IPS-20b (cell line): ENCODE measurements at regions not wholly inside any gene's neighbourhood (a gene's known extent, or its start where the extent isn't known, plus 50 kb on each side); places are given as distances from the start of the nearest gene placed in this dataset.

Experiments
- H3K27ac ChIP-seq: one replicate; pipeline ENCODE4 v1.5.1; 2013; ENCODE audit warnings: low read length
- H3K27me3 ChIP-seq: 2 replicates; pipeline ENCODE4 v1.6.1; 2013; ENCODE audit warnings: mild to moderate bottlenecking, low read length, inconsistent platforms; ENCODE audit not compliant: insufficient read depth
- H3K36me3 ChIP-seq: 2 replicates; pipeline ENCODE4 v1.6.1; 2013; ENCODE audit warnings: low read depth, mild to moderate bottlenecking, inconsistent platforms, low read length, moderate library complexity; ENCODE audit not compliant: insufficient read depth
- H3K4me1 ChIP-seq: 2 replicates; pipeline ENCODE4 v1.6.1; 2013; ENCODE audit warnings: mild to moderate bottlenecking, control low read depth, inconsistent platforms, low read length, moderate library complexity; ENCODE audit not compliant: insufficient read depth
- H3K4me3 ChIP-seq: 2 replicates; pipeline ENCODE4 v1.5.1; 2013; ENCODE audit warnings: mild to moderate bottlenecking, low read length, inconsistent platforms
- H3K9ac ChIP-seq: 2 replicates; pipeline ENCODE4 v1.6.1; 2013; ENCODE audit warnings: low read depth, mild to moderate bottlenecking, inconsistent platforms, low read length, moderate library complexity
- H3K9me3 ChIP-seq: 2 replicates; pipeline ENCODE4 v1.6.1; 2013; ENCODE audit warnings: mild to moderate bottlenecking, low read depth, low read length, inconsistent platforms; ENCODE audit not compliant: insufficient read depth

GRCh38 chr1:87878873-87879272, 550.2 kb downstream of the LMO4 start:
- Histone ChIP-seq H3K9me3 (no peaks in the 10 kb centered on the region), H3K4me3 (no peak overlapping the region), H3K27ac (no peak overlapping the region), H3K36me3 (no peaks in the 10 kb centered on the region), H3K27me3 (no peaks in the 10 kb centered on the region), H3K9ac (no peak overlapping the region), H3K4me1 (0 out of 2 replicates have a peak, but pooled peaks cover 4% of the 10 kb centered on the region)

DNA sequence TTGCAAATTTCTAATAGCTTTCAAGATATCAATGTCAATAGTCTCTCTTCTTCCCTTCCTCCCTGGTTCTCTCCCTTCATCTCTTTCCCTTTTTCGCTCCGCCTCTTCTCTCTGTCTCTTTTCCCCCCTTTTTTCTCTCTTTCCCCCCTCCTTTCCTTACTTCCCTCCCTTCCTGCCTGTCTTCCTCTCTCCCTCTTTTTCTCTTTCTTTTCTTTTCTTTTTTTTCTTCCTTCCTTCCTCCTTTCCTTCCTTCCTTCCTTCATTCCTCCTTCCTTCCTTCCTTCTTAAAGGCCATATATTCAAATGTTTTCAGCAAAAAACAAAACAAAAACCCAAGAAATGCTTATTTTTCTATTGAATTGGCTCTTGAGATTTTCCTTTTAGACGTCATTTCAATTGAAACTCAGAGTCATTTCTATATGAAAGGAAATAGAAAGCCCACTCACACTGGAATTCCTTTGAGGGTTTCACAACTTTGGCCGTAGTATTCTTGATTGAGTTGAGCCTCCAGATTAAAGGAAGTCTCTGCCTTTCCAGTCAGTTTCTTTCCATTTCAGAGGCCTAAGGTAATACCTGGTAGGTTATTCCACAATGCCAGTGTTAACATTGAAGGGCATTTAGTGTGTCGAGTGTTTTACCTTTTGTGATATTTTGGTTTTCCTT, 551.5 kb downstream of the LMO4 start:
- Histone ChIP-seq H3K9me3 (no peaks in the 10 kb centered on the region), H3K27ac (no peak overlapping the region), H3K9ac (no peak overlapping the region), H3K4me3 (no peak overlapping the region), H3K27me3 (no peaks in the 10 kb centered on the region), H3K4me1 (0 out of 2 replicates have a peak, but pooled peaks cover 4% of the 10 kb centered on the region), H3K36me3 (no peaks in the 10 kb centered on the region)

- H3K9ac ChIP-seq: no peak overlapping the region
- H3K4me1 ChIP-seq: 0 out of 2 replicates have a peak, but pooled peaks cover 4% of the 10 kb centered on the region
- no peak overlapping the region for H3K27ac ChIP-seq
- no peak overlapping the region for H3K4me3 ChIP-seq
- H3K36me3 ChIP-seq: no peaks in the 10 kb centered on the region
- no peaks in the 10 kb centered on the region for H3K27me3 ChIP-seq
- no peaks in the 10 kb centered on the region for H3K9me3 ChIP-seq
Observed at GRCh38 chr1:87880764-87881163, 552.1 kb downstream of the LMO4 start.

- Histone ChIP-seq H3K36me3 (no peaks in the 10 kb centered on the region), H3K9ac (no peak overlapping the region), H3K9me3 (no peaks in the 10 kb centered on the region), H3K4me3 (no peak overlapping the region), H3K27me3 (no peaks in the 10 kb centered on the region), H3K4me1 (0 out of 2 replicates have a peak, but pooled peaks cover 4% of the 10 kb centered on the region), H3K27ac (no peak overlapping the region)
Observed at GRCh38 chr1:87883906-87884305, 555.2 kb downstream of the LMO4 start.

- Histone ChIP-seq H3K27ac (no peak overlapping the region), H3K4me3 (no peak overlapping the region), H3K9ac (no peak overlapping the region), H3K4me1 (0 out of 2 replicates have a peak, but pooled peaks cover 4% of the 10 kb centered on the region), H3K9me3 (no peaks in the 10 kb centered on the region), H3K27me3 (no peaks in the 10 kb centered on the region), H3K36me3 (no peaks in the 10 kb centered on the region)
Observed at GRCh38 chr1:87884581-87884980, 555.9 kb downstream of the LMO4 start.

DNA sequence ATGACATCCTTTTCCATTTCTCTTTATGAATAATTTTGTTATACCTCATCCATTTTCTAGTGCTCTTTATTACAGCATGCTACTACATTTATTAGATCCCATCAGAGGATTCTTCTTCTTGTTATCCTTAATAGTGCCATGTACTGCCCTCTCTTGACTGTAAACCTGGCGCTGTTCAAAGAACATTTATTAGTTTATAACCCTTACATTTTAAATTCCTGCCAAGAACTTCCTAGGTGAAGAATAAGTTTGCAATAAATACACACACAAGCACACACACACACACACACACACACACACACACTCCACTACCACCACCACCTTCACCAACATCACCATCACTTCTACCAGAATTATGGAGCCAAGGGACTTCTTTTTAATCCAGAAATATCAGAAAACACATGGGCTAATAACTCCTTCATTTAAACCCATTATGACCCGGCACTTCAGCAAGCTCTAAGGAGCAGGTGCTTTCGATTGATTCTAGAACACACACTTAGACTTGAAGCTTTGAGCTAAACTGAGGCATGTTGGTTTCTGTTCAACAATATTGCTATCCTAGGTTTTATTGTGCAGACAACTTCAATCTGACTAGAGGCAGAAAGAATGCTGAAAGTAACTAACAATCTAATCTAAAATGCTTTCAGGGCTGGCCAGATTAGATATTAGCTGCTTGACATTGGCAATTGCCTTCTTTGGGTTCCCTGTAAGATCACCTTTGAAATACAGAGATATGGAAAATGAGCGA, 556.8 kb downstream of the LMO4 start:
- Histone ChIP-seq H3K9me3 (no peaks in the 10 kb centered on the region), H3K9ac (no peak overlapping the region), H3K36me3 (no peaks in the 10 kb centered on the region), H3K27me3 (no peaks in the 10 kb centered on the region), H3K4me3 (no peak overlapping the region), H3K27ac (no peak overlapping the region), H3K4me1 (0 out of 2 replicates have a peak, but pooled peaks cover 4% of the 10 kb centered on the region)

- Histone ChIP-seq H3K9ac (no peak overlapping the region), H3K9me3 (no peaks in the 10 kb centered on the region), H3K4me1 (no peaks in the 10 kb centered on the region), H3K36me3 (no peaks in the 10 kb centered on the region), H3K27ac (no peak overlapping the region), H3K4me3 (no peak overlapping the region), H3K27me3 (no peaks in the 10 kb centered on the region)
Observed at GRCh38 chr1:87887100-87887499, 558.4 kb downstream of the LMO4 start.

- Histone ChIP-seq H3K4me3 (no peak overlapping the region), H3K27me3 (no peaks in the 10 kb centered on the region), H3K9me3 (no peaks in the 10 kb centered on the region), H3K4me1 (no peaks in the 10 kb centered on the region), H3K27ac (no peak overlapping the region), H3K36me3 (no peaks in the 10 kb centered on the region), H3K9ac (no peak overlapping the region)
Observed at GRCh38 chr1:87888446-87888845, 559.8 kb downstream of the LMO4 start.

- H3K27ac ChIP-seq: no peak overlapping the region
- no peak overlapping the region for H3K9ac ChIP-seq
- no peaks in the 10 kb centered on the region for H3K36me3 ChIP-seq
- no peaks in the 10 kb centered on the region for H3K27me3 ChIP-seq
- H3K4me1 ChIP-seq: no peaks in the 10 kb centered on the region
- H3K4me3 ChIP-seq: no peak overlapping the region
- no peaks in the 10 kb centered on the region for H3K9me3 ChIP-seq
Observed at GRCh38 chr1:87894062-87894461, 565.4 kb downstream of the LMO4 start.

GRCh38 chr1:87897481-87897880, 568.8 kb downstream of the LMO4 start:
- no peak overlapping the region for H3K9ac ChIP-seq
- no peaks in the 10 kb centered on the region for H3K36me3 ChIP-seq
- no peaks in the 10 kb centered on the region for H3K4me1 ChIP-seq
- no peaks in the 10 kb centered on the region for H3K9me3 ChIP-seq
- H3K27me3 ChIP-seq: no peaks in the 10 kb centered on the region
- no peak overlapping the region for H3K4me3 ChIP-seq
- H3K27ac ChIP-seq: no peak overlapping the region

GRCh38 chr1:87898431-87898830, 569.8 kb downstream of the LMO4 start:
- H3K4me1 ChIP-seq: no peaks in the 10 kb centered on the region; the same call in 1 of the 2 replicates
- H3K4me3 ChIP-seq: no peak overlapping the region
- H3K27me3 ChIP-seq: no peaks in the 10 kb centered on the region
- H3K9ac ChIP-seq: no peak overlapping the region
- H3K9me3 ChIP-seq: no peaks in the 10 kb centered on the region
- no peaks in the 10 kb centered on the region for H3K36me3 ChIP-seq
- H3K27ac ChIP-seq: no peak overlapping the region

GRCh38 chr1:87899017-87899416, 570.3 kb downstream of the LMO4 start:
- Histone ChIP-seq H3K36me3 (no peaks in the 10 kb centered on the region), H3K9me3 (no peaks in the 10 kb centered on the region)

More at GRCh38 chr1:87899017-87899416, 570.3 kb downstream of the LMO4 start:
- Histone ChIP-seq H3K27me3 (no peaks in the 10 kb centered on the region), H3K4me3 (no peak overlapping the region), H3K9ac (no peak overlapping the region), H3K4me1 (no peaks in the 10 kb centered on the region; the same call in 1 of the 2 replicates), H3K27ac (no peak overlapping the region)
